ENCODE measurements at regions not wholly inside any gene's neighbourhood (a gene's known extent, or its start where the extent isn't known, plus 50 kb on each side); places are given as distances from the start of the nearest gene placed in this dataset.

DNA sequence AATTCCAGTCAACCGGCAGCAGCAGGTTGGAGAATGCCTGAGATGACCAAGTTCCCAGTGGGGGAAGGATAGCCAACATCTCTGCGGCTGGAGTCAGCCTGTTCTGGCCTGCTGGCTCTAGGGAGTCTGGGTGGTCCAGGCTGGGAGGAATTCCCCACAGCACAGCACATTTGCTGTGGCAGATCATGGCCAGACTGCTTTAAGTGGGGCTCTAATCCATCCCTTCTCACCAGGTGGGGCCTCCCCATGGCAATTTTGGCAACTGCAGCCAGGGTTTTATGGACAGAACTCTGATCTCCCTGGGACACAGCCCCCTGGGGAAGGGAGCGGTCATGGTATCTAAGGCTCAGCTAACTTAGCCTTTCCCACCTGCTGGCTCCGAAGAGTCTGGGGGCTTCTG, 226.1 kb downstream of the DTWD2 start:
- Histone ChIP-seq H3K36me3 (no peaks in the 10 kb centered on the region), H3K27ac (no peak overlapping the region), H3K9me3 (no peaks in the 10 kb centered on the region), H3K27me3 (no peaks in the 10 kb centered on the region), H3K4me3 (no peak overlapping the region), H3K4me1 (no peaks in the 10 kb centered on the region)
- TF ChIP-seq, protein P1, sequence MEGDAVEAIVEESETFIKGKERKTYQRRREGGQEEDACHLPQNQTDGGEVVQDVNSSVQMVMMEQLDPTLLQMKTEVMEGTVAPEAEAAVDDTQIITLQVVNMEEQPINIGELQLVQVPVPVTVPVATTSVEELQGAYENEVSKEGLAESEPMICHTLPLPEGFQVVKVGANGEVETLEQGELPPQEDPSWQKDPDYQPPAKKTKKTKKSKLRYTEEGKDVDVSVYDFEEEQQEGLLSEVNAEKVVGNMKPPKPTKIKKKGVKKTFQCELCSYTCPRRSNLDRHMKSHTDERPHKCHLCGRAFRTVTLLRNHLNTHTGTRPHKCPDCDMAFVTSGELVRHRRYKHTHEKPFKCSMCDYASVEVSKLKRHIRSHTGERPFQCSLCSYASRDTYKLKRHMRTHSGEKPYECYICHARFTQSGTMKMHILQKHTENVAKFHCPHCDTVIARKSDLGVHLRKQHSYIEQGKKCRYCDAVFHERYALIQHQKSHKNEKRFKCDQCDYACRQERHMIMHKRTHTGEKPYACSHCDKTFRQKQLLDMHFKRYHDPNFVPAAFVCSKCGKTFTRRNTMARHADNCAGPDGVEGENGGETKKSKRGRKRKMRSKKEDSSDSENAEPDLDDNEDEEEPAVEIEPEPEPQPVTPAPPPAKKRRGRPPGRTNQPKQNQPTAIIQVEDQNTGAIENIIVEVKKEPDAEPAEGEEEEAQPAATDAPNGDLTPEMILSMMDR (IDR thresholded peaks at IDR 0.05) = no peak
- no peak for DNase-seq
- intact Hi-C loops (cut with DNase I) = no loop called here
- no CpG with 5 or more reads among the region's 4 CpGs for WGBS, 2 donors

DNA sequence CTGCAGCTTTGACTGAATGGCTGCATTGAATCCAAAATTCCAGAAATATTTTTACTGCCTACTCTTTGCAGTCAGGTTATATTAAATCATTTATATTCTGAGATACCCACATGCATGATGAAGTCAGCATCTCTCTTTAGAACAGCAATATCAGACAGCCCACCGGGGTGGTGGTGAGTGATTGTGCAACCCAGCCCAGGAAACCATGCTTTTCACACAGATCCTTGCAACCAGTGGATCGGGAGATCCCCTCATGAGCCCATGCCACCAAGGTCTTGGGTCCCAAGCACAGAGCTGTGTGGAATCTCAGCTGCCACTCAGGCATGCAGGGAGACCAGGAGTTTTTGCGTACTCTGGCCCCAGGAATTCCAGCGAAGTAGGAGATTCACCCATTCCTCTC, 226.5 kb downstream of the DTWD2 start:
- Histone ChIP-seq H3K4me1 (no peaks in the 10 kb centered on the region), H3K27ac (no peak overlapping the region), H3K27me3 (no peaks in the 10 kb centered on the region), H3K4me3 (no peak overlapping the region), H3K36me3 (no peaks in the 10 kb centered on the region), H3K9me3 (no peaks in the 10 kb centered on the region)
- no peak for DNase-seq
- no peak for TF ChIP-seq POLR2A (IDR thresholded peaks at IDR 0.05)
- TF ChIP-seq, protein P1 (IDR thresholded peaks at IDR 0.05) = no peak
- WGBS, 2 donors = 87 to 92% methylated on average over 3 of the region's 4 CpGs
- intact Hi-C loops (cut with DNase I) = no loop called here

DNA sequence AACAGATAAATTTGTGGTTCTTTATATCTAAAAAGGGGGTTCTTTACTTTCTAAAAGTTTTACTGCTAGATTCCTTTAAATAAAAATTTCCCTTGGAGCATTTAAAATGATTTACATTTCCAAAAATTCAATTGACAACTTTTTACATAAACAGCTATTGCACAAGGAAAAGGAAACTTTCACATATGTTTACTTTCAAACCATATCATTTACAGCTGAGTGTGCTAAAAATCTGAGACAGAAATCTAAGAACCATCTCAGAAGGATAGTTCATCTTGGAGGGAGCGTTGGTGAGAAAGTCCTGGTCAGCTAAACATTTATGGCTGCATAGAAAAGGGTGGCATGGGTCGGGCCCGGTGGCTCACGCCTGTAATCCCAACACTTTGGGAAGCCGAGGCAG, 235.4 kb downstream of the DTWD2 start:
- Histone ChIP-seq H3K4me1 (no peaks in the 10 kb centered on the region), H3K27ac (no peak overlapping the region), H3K4me3 (no peak overlapping the region), H3K27me3 (no peaks in the 10 kb centered on the region), H3K36me3 (no peaks in the 10 kb centered on the region), H3K9me3 (no peaks in the 10 kb centered on the region)
- no peak for TF ChIP-seq POLR2A (IDR thresholded peaks at IDR 0.05)
- TF ChIP-seq, protein P1 (IDR thresholded peaks at IDR 0.05) = no peak
- WGBS, 2 donors = 77 to 89% methylated on average over 4 to 5 of the region's 5 CpGs
- intact Hi-C loops (cut with DNase I) = no loop called here
- no peak for DNase-seq

DNA sequence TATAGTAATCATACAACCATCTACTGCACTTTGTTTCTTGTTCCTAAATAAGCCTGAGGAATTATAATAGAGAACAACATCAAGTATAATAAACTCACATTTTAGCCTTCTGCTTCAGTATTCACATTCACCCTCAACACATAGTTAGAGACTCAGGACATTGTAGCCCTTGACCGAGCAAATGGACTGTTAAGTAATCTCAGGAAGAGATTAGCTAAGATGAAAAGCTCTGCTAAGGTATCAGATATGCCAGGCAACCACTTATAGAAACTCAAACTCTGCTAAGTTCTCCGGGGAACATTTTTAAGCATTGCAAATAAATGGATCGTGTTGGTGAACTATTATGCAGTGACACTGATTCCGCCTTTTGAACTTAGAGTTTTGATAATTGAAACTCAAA, 252.0 kb downstream of the DTWD2 start:
- TF ChIP-seq, protein P1 (IDR thresholded peaks at IDR 0.05) = no peak
- TF ChIP-seq POLR2A (IDR thresholded peaks at IDR 0.05) = no peak
- 88 to 89% methylated on average over 4 of the region's 4 CpGs for WGBS, 2 donors
- intact Hi-C loops (cut with DNase I) = no loop called here

DNA sequence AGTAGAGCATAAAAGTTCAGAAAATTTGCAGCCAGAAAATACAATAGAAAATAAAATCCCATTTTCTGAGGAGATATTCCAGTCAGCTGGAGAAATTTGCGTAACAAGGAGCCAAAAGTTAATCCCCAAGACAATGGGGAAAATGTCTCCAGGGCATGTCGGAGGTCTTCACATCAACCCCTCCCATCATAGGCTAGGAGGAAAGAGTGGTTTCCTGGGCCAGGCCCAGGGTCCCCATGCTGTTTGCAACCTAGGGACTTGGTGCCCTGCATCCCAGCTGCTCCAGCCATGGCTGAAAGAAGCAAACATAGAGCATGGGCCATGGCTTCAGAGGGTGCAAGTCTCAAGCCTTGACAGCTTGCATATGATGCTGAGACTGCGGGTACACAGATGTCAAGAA, 255.0 kb downstream of the DTWD2 start:
- TF ChIP-seq, protein P1 (IDR thresholded peaks at IDR 0.05) = no peak
- TF ChIP-seq POLR2A (IDR thresholded peaks at IDR 0.05) = no peak
- no peaks in the 10 kb centered on the region for H3K4me1 ChIP-seq
- H3K4me3 ChIP-seq = no peak overlapping the region
- no peak overlapping the region for H3K27ac ChIP-seq
- H3K27me3 ChIP-seq = no peaks in the 10 kb centered on the region
- H3K36me3 ChIP-seq = no peaks in the 10 kb centered on the region
- WGBS, 2 donors = 72 to 77% methylated on average over 3 of the region's 3 CpGs
- no peaks in the 10 kb centered on the region for H3K9me3 ChIP-seq
- intact Hi-C loops (cut with DNase I) = no loop called here
- no peak for DNase-seq

More for the DNA sequence above, 252.0 kb downstream of the DTWD2 start:
- H3K4me1 ChIP-seq = no peaks in the 10 kb centered on the region
- no peak for DNase-seq
- no peaks in the 10 kb centered on the region for H3K36me3 ChIP-seq
- H3K4me3 ChIP-seq = no peak overlapping the region
- H3K27me3 ChIP-seq = no peaks in the 10 kb centered on the region
- no peak overlapping the region for H3K27ac ChIP-seq
- no peaks in the 10 kb centered on the region for H3K9me3 ChIP-seq
